ENCODE measurements at regions not wholly inside any gene's neighbourhood (a gene's known extent, or its start where the extent isn't known, plus 50 kb on each side); places are given as distances from the start of the nearest gene placed in this dataset.

- H3K27ac ChIP-seq (ENCODE audit: low read depth, low read length): no peak overlapping the region
- H3K4ac ChIP-seq (replicated peaks; ENCODE audit: insufficient read length, low read depth, low read length): no peak overlapping the region
- no peak overlapping the region for H3K18ac ChIP-seq (ENCODE audit: extremely low read depth, low read length)
- DNase-seq (ENCODE audit: low read depth in 1 of 2, low spot score in 2 of 2): no peak
- 84% methylated on average over 3 of the region's 3 CpGs; no CpG with 5 or more reads in 1 of the 2 experiments for WGBS, 2 experiments (ENCODE audit: extremely low coverage in 1 of 2, insufficient coverage in 1 of 2, insufficient read length in 1 of 2, insufficient replicate concordance in 2 of 2, low coverage in 1 of 2, low lambda C conversion rate in 2 of 2, missing lambda C conversion rate in 1 of 2)
- no peak overlapping the region for H3K23ac ChIP-seq (ENCODE audit: insufficient read length)
- H4K20me1 ChIP-seq (replicated peaks in 1 of 2; ENCODE audit: control insufficient read depth in 1 of 2, insufficient read depth in 2 of 2, low read length in 2 of 2): no peaks in the 10 kb centered on the region
- FAIRE-seq: no peak
- no peak overlapping the region for H3K14ac ChIP-seq (ENCODE audit: insufficient read length)
- no peaks in the 10 kb centered on the region for H3K79me1 ChIP-seq (ENCODE audit: low read depth, low read length)
- no peaks in the 10 kb centered on the region for H3K9me3 ChIP-seq (ENCODE audit: insufficient read depth in 2 of 2, low read depth in 1 of 2, low read length in 1 of 2)
- H4K91ac ChIP-seq (replicated peaks; ENCODE audit: insufficient read length, low read length): no peak overlapping the region
- no peak overlapping the region for H2BK12ac ChIP-seq (ENCODE audit: low read depth, low read length)
- no peak overlapping the region for H2AK5ac ChIP-seq (ENCODE audit: low read depth, low read length)
- H2BK20ac ChIP-seq (ENCODE audit: low read length): no peak overlapping the region
- no peak overlapping the region for H2AFZ ChIP-seq (ENCODE audit: low read length)
- H3K79me2 ChIP-seq (ENCODE audit: control insufficient read depth in 1 of 2, insufficient read depth in 2 of 2, low read length in 2 of 2): no peaks in the 10 kb centered on the region
- H4K8ac ChIP-seq (ENCODE audit: extremely low read depth, insufficient read depth, low read length): no peak overlapping the region
- POLR2A ChIA-PET (ENCODE audit: partially characterized antibody): no interaction called here
- CTCF ChIA-PET (ENCODE audit: partially characterized antibody): interaction anchor here (1.1 to 1.3 kb wide), 2 partner anchors 20 to 208 kb away, joined by 3 to 4 read pairs; no protein-coding TSS in a partner anchor
- H3K9ac ChIP-seq (replicated peaks in 1 of 4; ENCODE audit: extremely low read depth in 1 of 4, low read depth in 3 of 4, low read length in 3 of 4): no peak overlapping the region
- no peak overlapping the region for H2BK120ac ChIP-seq (replicated peaks; ENCODE audit: low read depth, low read length)
- H2BK5ac ChIP-seq (ENCODE audit: low read depth, low read length): no peak overlapping the region
- no peak overlapping the region for H3K56ac ChIP-seq (replicated peaks; ENCODE audit: insufficient read length, low read depth, low read length)
- H3K4me3 ChIP-seq (ENCODE audit: extremely low read depth in 1 of 4, insufficient read depth in 2 of 4, low read depth in 3 of 4, low read length in 4 of 4): no peak overlapping the region
- no peaks in the 10 kb centered on the region for H3K27me3 ChIP-seq (replicated peaks in 1 of 4; ENCODE audit: control insufficient read depth in 3 of 4, extremely low read depth in 1 of 4, insufficient read depth in 3 of 4, low read length in 3 of 4)
- no peak overlapping the region for H3K4me2 ChIP-seq (ENCODE audit: insufficient read depth in 1 of 2, low read depth in 2 of 2, low read length in 2 of 2)
- no peaks in the 10 kb centered on the region for H3K23me2 ChIP-seq (ENCODE audit: low read depth, low read length)
- no peak overlapping the region for H4K5ac ChIP-seq (ENCODE audit: insufficient read length, low read depth, low read length)
- H3K4me1 ChIP-seq (replicated peaks in 1 of 4; ENCODE audit: control insufficient read depth in 3 of 4, insufficient read depth in 4 of 4, low read length in 3 of 4): no peaks in the 10 kb centered on the region
- no peak for TF ChIP-seq ZNF274 (IDR thresholded peaks at IDR 0.05; ENCODE audit: borderline replicate concordance, extremely low read depth, low read length)
- TF ChIP-seq SAP30 (IDR thresholded peaks at IDR 0.05; ENCODE audit: insufficient read depth, insufficient replicate concordance, low read length): no peak
- no peak for TF ChIP-seq HDAC2 (IDR thresholded peaks at IDR 0.05; ENCODE audit: borderline replicate concordance in 1 of 2, low read depth in 2 of 2, low read length in 2 of 2)
- no peak for TF ChIP-seq JUN (IDR thresholded peaks at IDR 0.05; ENCODE audit: low read depth, low read length)
- TF ChIP-seq, protein P1, sequence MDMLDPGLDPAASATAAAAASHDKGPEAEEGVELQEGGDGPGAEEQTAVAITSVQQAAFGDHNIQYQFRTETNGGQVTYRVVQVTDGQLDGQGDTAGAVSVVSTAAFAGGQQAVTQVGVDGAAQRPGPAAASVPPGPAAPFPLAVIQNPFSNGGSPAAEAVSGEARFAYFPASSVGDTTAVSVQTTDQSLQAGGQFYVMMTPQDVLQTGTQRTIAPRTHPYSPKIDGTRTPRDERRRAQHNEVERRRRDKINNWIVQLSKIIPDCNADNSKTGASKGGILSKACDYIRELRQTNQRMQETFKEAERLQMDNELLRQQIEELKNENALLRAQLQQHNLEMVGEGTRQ (IDR thresholded peaks at IDR 0.05; ENCODE audit: low read length): no peak
- H3K36me3 ChIP-seq (ENCODE audit: control insufficient read depth in 2 of 4, insufficient read depth in 4 of 4, low read length in 3 of 4): no peaks in the 10 kb centered on the region
- no peak overlapping the region for H2BK15ac ChIP-seq (ENCODE audit: low read length)
Observed at GRCh38 chr5:8136271-8136670, 267.3 kb downstream of the MTRR start.

Data from H1 (cell line).